Central memory CD8-positive, alpha-beta T cell (primary cell): ENCODE measurements at regions not wholly inside any gene's neighbourhood (a gene's known extent, or its start where the extent isn't known, plus 50 kb on each side); places are given as distances from the start of the nearest gene placed in this dataset.
A peak's percentile ranks its signal among the peaks of the same experiment; 100 is the strongest.

Experiments
- ATAC-seq: fragments of 150-1000 bp; cut with Tn5 transposase; replicated peaks from 2 replicates; pipeline ENCODE4 v1.10.0; 2022; ENCODE audit warnings: mild to moderate bottlenecking, moderate FRiP score, moderate number of reproducible peaks; ENCODE audit not compliant: poor library complexity, severe bottlenecking; ENCODE audit errors: extremely low read depth
- DNase-seq, 2 donors: peaks; one replicate each; pipeline ENCODE4 v3.0.0; 2021; ENCODE audit warnings: low spot score in 2 of 2
- H3K27ac Mint-ChIP-seq: one replicate; pipeline ENCODE4 v1.8.0; 2022; ENCODE audit warnings: low read depth, mild to moderate bottlenecking, moderate library complexity, mixed read lengths
- H3K27me3 Mint-ChIP-seq: one replicate; pipeline ENCODE4 v1.8.0; 2022; ENCODE audit warnings: mixed read lengths
- H3K36me3 Mint-ChIP-seq: one replicate; pipeline ENCODE4 v1.8.0; 2022; ENCODE audit warnings: mild to moderate bottlenecking, moderate library complexity, mixed read lengths; ENCODE audit not compliant: insufficient read depth
- H3K4me1 Mint-ChIP-seq: one replicate; pipeline ENCODE4 v1.8.0; 2022; ENCODE audit warnings: mixed read lengths
- H3K4me3 Mint-ChIP-seq: one replicate; pipeline ENCODE4 v1.8.0; 2022; ENCODE audit warnings: mild to moderate bottlenecking, moderate library complexity, mixed read lengths
- H3K9me3 Mint-ChIP-seq: one replicate; pipeline ENCODE4 v1.8.0; 2022; ENCODE audit warnings: mixed read lengths

GRCh38 chr3:16788440-16789056 is 96.2 kb upstream of the PLCL2 start:
- DNase-seq (no peak), ATAC-seq (no peak)
- peaks cover 40% of the 10 kb centered on the region for H3K4me1 Mint-ChIP-seq
- no peaks in the 10 kb centered on the region for H3K9me3 Mint-ChIP-seq
- peaks cover 2% of the 10 kb centered on the region for H3K36me3 Mint-ChIP-seq
- H3K4me3 Mint-ChIP-seq, result peak overlapping the region; percentile 18
- no peak overlapping the region for H3K27ac Mint-ChIP-seq
- no peaks in the 10 kb centered on the region for H3K27me3 Mint-ChIP-seq

- no peak overlapping the region for H3K27ac Mint-ChIP-seq
- H3K9me3 Mint-ChIP-seq, result no peaks in the 10 kb centered on the region
- ATAC-seq (peak; percentile 99), DNase-seq (peak in 1 of 2 donors; percentile 34)
- peaks cover 39% of the 10 kb centered on the region for H3K4me1 Mint-ChIP-seq
- H3K36me3 Mint-ChIP-seq, result peaks cover 2% of the 10 kb centered on the region
- no peaks in the 10 kb centered on the region for H3K27me3 Mint-ChIP-seq
- H3K4me3 Mint-ChIP-seq, result peak overlapping the region; percentile 18
These were observed 95.2 kb upstream of the PLCL2 start for GRCh38 chr3:16789344-16790120.

GRCh38 chr3:16790432-16791400 is 94.0 kb upstream of the PLCL2 start:
- H3K27ac Mint-ChIP-seq, result no peak overlapping the region
- DNase-seq, result no peak
- H3K36me3 Mint-ChIP-seq, result peaks cover 2% of the 10 kb centered on the region
- H3K4me1 Mint-ChIP-seq, result peaks cover 39% of the 10 kb centered on the region
- ATAC-seq, result no peak
- no peak overlapping the region for H3K4me3 Mint-ChIP-seq
- no peaks in the 10 kb centered on the region for H3K9me3 Mint-ChIP-seq
- no peaks in the 10 kb centered on the region for H3K27me3 Mint-ChIP-seq

GRCh38 chr3:16793321-16793720 is 91.4 kb upstream of the PLCL2 start:
- no peak overlapping the region for H3K4me3 Mint-ChIP-seq
- no peak overlapping the region for H3K27ac Mint-ChIP-seq
- H3K27me3 Mint-ChIP-seq, result no peaks in the 10 kb centered on the region
- no peaks in the 10 kb centered on the region for H3K9me3 Mint-ChIP-seq
- peaks cover 2% of the 10 kb centered on the region for H3K36me3 Mint-ChIP-seq
- peaks cover 49% of the 10 kb centered on the region for H3K4me1 Mint-ChIP-seq
- no peak for DNase-seq
- no peak for ATAC-seq

- Mint-ChIP-seq H3K27ac (no peak overlapping the region), H3K4me3 (no peak overlapping the region), H3K4me1 (peaks cover 40% of the 10 kb centered on the region), H3K27me3 (no peaks in the 10 kb centered on the region), H3K36me3 (peaks cover 2% of the 10 kb centered on the region), H3K9me3 (peaks cover 5% of the 10 kb centered on the region)
- DNase-seq (no peak), ATAC-seq (no peak)
These were observed 90.5 kb upstream of the PLCL2 start for GRCh38 chr3:16794257-16794656.

GRCh38 chr3:16795581-16795980 is 89.2 kb upstream of the PLCL2 start:
- Mint-ChIP-seq H3K4me1 (peaks cover 39% of the 10 kb centered on the region), H3K27me3 (no peaks in the 10 kb centered on the region), H3K36me3 (no peaks in the 10 kb centered on the region)

GRCh38 chr3:16797831-16798230 is 86.9 kb upstream of the PLCL2 start:
- H3K9me3 Mint-ChIP-seq, result peaks cover 10% of the 10 kb centered on the region
- H3K4me3 Mint-ChIP-seq, result no peak overlapping the region
- no peaks in the 10 kb centered on the region for H3K36me3 Mint-ChIP-seq
- DNase-seq (no peak), ATAC-seq (no peak)
- H3K27me3 Mint-ChIP-seq, result no peaks in the 10 kb centered on the region
- no peak overlapping the region for H3K27ac Mint-ChIP-seq
- peaks cover 38% of the 10 kb centered on the region for H3K4me1 Mint-ChIP-seq

More at GRCh38 chr3:16795581-16795980, 89.2 kb upstream of the PLCL2 start:
- Mint-ChIP-seq H3K9me3 (peaks cover 10% of the 10 kb centered on the region), H3K4me3 (no peak overlapping the region), H3K27ac (no peak overlapping the region)
- DNase-seq (no peak), ATAC-seq (no peak)

- H3K27ac Mint-ChIP-seq, result no peak overlapping the region
These were observed 86.0 kb upstream of the PLCL2 start for GRCh38 chr3:16798738-16799137.

GRCh38 chr3:16800361-16800760 is 84.4 kb upstream of the PLCL2 start:
- DNase-seq, result no peak
- Mint-ChIP-seq H3K4me1 (peaks cover 34% of the 10 kb centered on the region), H3K4me3 (peak overlapping the region; percentile 31)

More at GRCh38 chr3:16798738-16799137, 86.0 kb upstream of the PLCL2 start:
- no peaks in the 10 kb centered on the region for H3K36me3 Mint-ChIP-seq
- ATAC-seq (no peak), DNase-seq (no peak)
- H3K9me3 Mint-ChIP-seq, result peaks cover 10% of the 10 kb centered on the region
- no peaks in the 10 kb centered on the region for H3K27me3 Mint-ChIP-seq
- H3K4me1 Mint-ChIP-seq, result peaks cover 38% of the 10 kb centered on the region
- no peak overlapping the region for H3K4me3 Mint-ChIP-seq

GRCh38 chr3:16801223-16801622 is 83.5 kb upstream of the PLCL2 start:
- ATAC-seq (no peak), DNase-seq (no peak)
- Mint-ChIP-seq H3K27me3 (no peaks in the 10 kb centered on the region), H3K27ac (no peak overlapping the region), H3K9me3 (peaks cover 10% of the 10 kb centered on the region), H3K4me1 (peaks cover 34% of the 10 kb centered on the region), H3K4me3 (no peak overlapping the region), H3K36me3 (no peaks in the 10 kb centered on the region)

More at GRCh38 chr3:16800361-16800760, 84.4 kb upstream of the PLCL2 start:
- Mint-ChIP-seq H3K36me3 (no peaks in the 10 kb centered on the region), H3K27me3 (no peaks in the 10 kb centered on the region), H3K27ac (peak overlapping the region; percentile 32), H3K9me3 (peaks cover 10% of the 10 kb centered on the region)
- ATAC-seq, result no peak

- H3K9me3 Mint-ChIP-seq, result peaks cover 10% of the 10 kb centered on the region
- ATAC-seq (no peak), DNase-seq (no peak)
- no peak overlapping the region for H3K27ac Mint-ChIP-seq
- peaks cover 32% of the 10 kb centered on the region for H3K4me1 Mint-ChIP-seq
- no peaks in the 10 kb centered on the region for H3K27me3 Mint-ChIP-seq
- no peaks in the 10 kb centered on the region for H3K36me3 Mint-ChIP-seq
- H3K4me3 Mint-ChIP-seq, result no peak overlapping the region
These were observed 83.1 kb upstream of the PLCL2 start for GRCh38 chr3:16801698-16802097.

- no peaks in the 10 kb centered on the region for H3K27me3 Mint-ChIP-seq
- H3K4me1 Mint-ChIP-seq, result peaks cover 25% of the 10 kb centered on the region
These were observed 82.4 kb upstream of the PLCL2 start for GRCh38 chr3:16802389-16802788.

More at GRCh38 chr3:16802389-16802788, 82.4 kb upstream of the PLCL2 start:
- Mint-ChIP-seq H3K4me3 (no peak overlapping the region), H3K36me3 (no peaks in the 10 kb centered on the region), H3K9me3 (peaks cover 10% of the 10 kb centered on the region), H3K27ac (peak overlapping the region; percentile 32)
- DNase-seq, result no peak
- no peak for ATAC-seq
